GM23338 (cell line): ENCODE measurements at regions not wholly inside any gene's neighbourhood (a gene's known extent, or its start where the extent isn't known, plus 50 kb on each side); places are given as distances from the start of the nearest gene placed in this dataset.

Source experiments
- ATAC-seq: fragments of 200-7000 bp; cut with Tn5 transposase; 3 replicates; pipeline ENCODE4 v1.9.1; 2020
- DNase-seq: peaks from one replicate; pipeline ENCODE4 v3.0.0-alpha.2; 2015; ENCODE audit warnings: low spot score
- H2AFZ ChIP-seq: fragments of 200-600 bp; sonication (generic); 2 replicates; pipeline ENCODE4 v1.8.0; 2016; ENCODE audit warnings: antibody characterized with exemption, mild to moderate bottlenecking, moderate library complexity
- H3F3A ChIP-seq: fragments of 200-600 bp; sonication (generic); replicated peaks from 2 replicates; pipeline ENCODE4 v1.8.0; 2017; ENCODE audit warnings: antibody characterized with exemption, mixed run types, low read depth
- H3K27ac ChIP-seq: fragments of 200-600 bp; sonication (generic); 2 replicates; pipeline ENCODE4 v1.6.1; 2016; ENCODE audit warnings: low read depth
- H3K27me3 ChIP-seq: fragments of 200-600 bp; sonication (generic); 2 replicates; pipeline ENCODE4 v1.8.0; 2016; ENCODE audit warnings: mild to moderate bottlenecking, mixed run types, moderate library complexity; ENCODE audit not compliant: insufficient read depth
- H3K36me3 ChIP-seq: fragments of 200-600 bp; sonication (generic); 2 replicates; pipeline ENCODE4 v1.8.0; 2016; ENCODE audit warnings: mild to moderate bottlenecking; ENCODE audit not compliant: insufficient read depth
- H3K4me1 ChIP-seq: fragments of 200-600 bp; sonication (generic); 2 replicates; pipeline ENCODE4 v1.8.0; 2016; ENCODE audit warnings: mild to moderate bottlenecking, moderate library complexity; ENCODE audit not compliant: insufficient read depth
- H3K4me2 ChIP-seq: fragments of 200-600 bp; sonication (generic); 2 replicates; pipeline ENCODE4 v1.7.1; 2017; ENCODE audit warnings: mixed run types
- H3K4me3 ChIP-seq: fragments of 200-600 bp; sonication (generic); 2 replicates; pipeline ENCODE4 v1.6.1; 2016; ENCODE audit warnings: mixed run types
- H3K79me2 ChIP-seq: fragments of 200-600 bp; sonication (generic); replicated peaks from 2 replicates; pipeline ENCODE4 v1.8.0; 2017; ENCODE audit warnings: mild to moderate bottlenecking; ENCODE audit not compliant: insufficient read depth
- H3K9me2 ChIP-seq: fragments of 200-600 bp; sonication (generic); 2 replicates; pipeline ENCODE4 v1.8.0; 2017; ENCODE audit not compliant: insufficient read depth
- H4K20me1 ChIP-seq: fragments of 200-600 bp; sonication (generic); replicated peaks from 2 replicates; pipeline ENCODE4 v1.8.0; 2017; ENCODE audit warnings: mild to moderate bottlenecking; ENCODE audit not compliant: insufficient read depth
- H3K27ac Mint-ChIP-seq: 2 replicates; pipeline ENCODE4 v1.8.0; 2020; ENCODE audit warnings: inconsistent platforms, mild to moderate bottlenecking, moderate library complexity, mixed read lengths
- H3K27me3 Mint-ChIP-seq: 3 replicates; pipeline ENCODE4 v1.8.0; 2022; ENCODE audit warnings: low read depth, mild to moderate bottlenecking, moderate library complexity, mixed read lengths, inconsistent platforms; ENCODE audit not compliant: insufficient read depth, poor library complexity
- H3K36me3 Mint-ChIP-seq: 3 replicates; pipeline ENCODE4 v1.8.0; 2021; ENCODE audit warnings: low read depth, mild to moderate bottlenecking, inconsistent platforms, moderate library complexity, mixed read lengths
- H3K4me1 Mint-ChIP-seq: 3 replicates; pipeline ENCODE4 v1.8.0; 2020; ENCODE audit warnings: mild to moderate bottlenecking, inconsistent platforms, mixed read lengths
- H3K4me3 Mint-ChIP-seq: 3 replicates; pipeline ENCODE4 v1.8.0; 2021; ENCODE audit warnings: moderate library complexity, mild to moderate bottlenecking, inconsistent platforms, mixed read lengths
- H3K9me3 Mint-ChIP-seq: 3 replicates; pipeline ENCODE4 v1.8.0; 2020; ENCODE audit warnings: moderate library complexity, mild to moderate bottlenecking, inconsistent platforms, mixed read lengths
- CREB1 ChIP-seq: fragments of 250-450 bp; sonication (Bioruptor Pico); IDR thresholded peaks from 2 replicates; pipeline ENCODE4 v1.5.0; 2020; ENCODE audit warnings: low read depth, mild to moderate bottlenecking, moderate library complexity
- EZH2 ChIP-seq: fragments of 200-600 bp; sonication (generic); IDR thresholded peaks from one replicate; pipeline ENCODE4 v1.8.0; 2017; ENCODE audit warnings: antibody characterized with exemption, mild to moderate bottlenecking, low read depth; ENCODE audit not compliant: unreplicated experiment
- POLR2AphosphoS5 ChIP-seq: IDR thresholded peaks from 2 replicates; pipeline ENCODE4 v1.6.1; 2016; ENCODE audit warnings: antibody characterized with exemption, low read depth
- ZNF331 ChIP-seq: fragments of 250-450 bp; sonication (Bioruptor Pico); IDR thresholded peaks from 2 replicates; pipeline ENCODE4 v1.5.0; 2020; ENCODE audit warnings: low read depth, mild to moderate bottlenecking, moderate library complexity
- TF ChIP-seq, protein P1 (sequence below): fragments of 250-450 bp; sonication (Bioruptor Pico); IDR thresholded peaks from 2 replicates; pipeline ENCODE4 v1.5.0; 2020; ENCODE audit warnings: mild to moderate bottlenecking, moderate library complexity
- TF ChIP-seq, protein P2 (sequence below): IDR thresholded peaks from 2 replicates; pipeline ENCODE4 v1.6.1; 2016; ENCODE audit warnings: antibody characterized with exemption

DNA sequence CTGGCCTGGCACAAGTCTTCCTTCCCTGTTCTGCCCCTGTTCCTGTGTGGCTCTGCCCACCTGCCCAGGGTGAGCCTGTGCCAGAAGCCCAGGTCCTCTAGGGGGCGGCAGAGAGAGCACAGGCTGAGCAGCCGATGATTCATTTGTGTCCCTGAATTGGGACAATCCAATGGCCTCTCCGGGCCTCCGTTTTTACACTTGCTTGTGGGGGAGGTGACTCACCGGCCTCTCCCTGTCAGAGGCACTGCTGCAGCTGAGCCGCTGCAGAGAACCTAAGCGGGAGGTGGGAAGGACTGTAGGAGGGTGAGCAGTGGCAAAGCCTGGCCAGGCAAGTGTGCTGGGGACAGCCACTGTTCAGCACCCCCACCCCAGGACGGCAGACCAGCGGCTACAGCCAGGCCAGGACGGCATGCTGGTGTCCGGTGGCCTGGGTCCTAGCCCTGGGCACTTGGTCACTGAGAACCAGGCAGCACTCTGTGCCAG lies 65.2 kb upstream of the LMO1 start (continued):
- TF ChIP-seq, protein P1, sequence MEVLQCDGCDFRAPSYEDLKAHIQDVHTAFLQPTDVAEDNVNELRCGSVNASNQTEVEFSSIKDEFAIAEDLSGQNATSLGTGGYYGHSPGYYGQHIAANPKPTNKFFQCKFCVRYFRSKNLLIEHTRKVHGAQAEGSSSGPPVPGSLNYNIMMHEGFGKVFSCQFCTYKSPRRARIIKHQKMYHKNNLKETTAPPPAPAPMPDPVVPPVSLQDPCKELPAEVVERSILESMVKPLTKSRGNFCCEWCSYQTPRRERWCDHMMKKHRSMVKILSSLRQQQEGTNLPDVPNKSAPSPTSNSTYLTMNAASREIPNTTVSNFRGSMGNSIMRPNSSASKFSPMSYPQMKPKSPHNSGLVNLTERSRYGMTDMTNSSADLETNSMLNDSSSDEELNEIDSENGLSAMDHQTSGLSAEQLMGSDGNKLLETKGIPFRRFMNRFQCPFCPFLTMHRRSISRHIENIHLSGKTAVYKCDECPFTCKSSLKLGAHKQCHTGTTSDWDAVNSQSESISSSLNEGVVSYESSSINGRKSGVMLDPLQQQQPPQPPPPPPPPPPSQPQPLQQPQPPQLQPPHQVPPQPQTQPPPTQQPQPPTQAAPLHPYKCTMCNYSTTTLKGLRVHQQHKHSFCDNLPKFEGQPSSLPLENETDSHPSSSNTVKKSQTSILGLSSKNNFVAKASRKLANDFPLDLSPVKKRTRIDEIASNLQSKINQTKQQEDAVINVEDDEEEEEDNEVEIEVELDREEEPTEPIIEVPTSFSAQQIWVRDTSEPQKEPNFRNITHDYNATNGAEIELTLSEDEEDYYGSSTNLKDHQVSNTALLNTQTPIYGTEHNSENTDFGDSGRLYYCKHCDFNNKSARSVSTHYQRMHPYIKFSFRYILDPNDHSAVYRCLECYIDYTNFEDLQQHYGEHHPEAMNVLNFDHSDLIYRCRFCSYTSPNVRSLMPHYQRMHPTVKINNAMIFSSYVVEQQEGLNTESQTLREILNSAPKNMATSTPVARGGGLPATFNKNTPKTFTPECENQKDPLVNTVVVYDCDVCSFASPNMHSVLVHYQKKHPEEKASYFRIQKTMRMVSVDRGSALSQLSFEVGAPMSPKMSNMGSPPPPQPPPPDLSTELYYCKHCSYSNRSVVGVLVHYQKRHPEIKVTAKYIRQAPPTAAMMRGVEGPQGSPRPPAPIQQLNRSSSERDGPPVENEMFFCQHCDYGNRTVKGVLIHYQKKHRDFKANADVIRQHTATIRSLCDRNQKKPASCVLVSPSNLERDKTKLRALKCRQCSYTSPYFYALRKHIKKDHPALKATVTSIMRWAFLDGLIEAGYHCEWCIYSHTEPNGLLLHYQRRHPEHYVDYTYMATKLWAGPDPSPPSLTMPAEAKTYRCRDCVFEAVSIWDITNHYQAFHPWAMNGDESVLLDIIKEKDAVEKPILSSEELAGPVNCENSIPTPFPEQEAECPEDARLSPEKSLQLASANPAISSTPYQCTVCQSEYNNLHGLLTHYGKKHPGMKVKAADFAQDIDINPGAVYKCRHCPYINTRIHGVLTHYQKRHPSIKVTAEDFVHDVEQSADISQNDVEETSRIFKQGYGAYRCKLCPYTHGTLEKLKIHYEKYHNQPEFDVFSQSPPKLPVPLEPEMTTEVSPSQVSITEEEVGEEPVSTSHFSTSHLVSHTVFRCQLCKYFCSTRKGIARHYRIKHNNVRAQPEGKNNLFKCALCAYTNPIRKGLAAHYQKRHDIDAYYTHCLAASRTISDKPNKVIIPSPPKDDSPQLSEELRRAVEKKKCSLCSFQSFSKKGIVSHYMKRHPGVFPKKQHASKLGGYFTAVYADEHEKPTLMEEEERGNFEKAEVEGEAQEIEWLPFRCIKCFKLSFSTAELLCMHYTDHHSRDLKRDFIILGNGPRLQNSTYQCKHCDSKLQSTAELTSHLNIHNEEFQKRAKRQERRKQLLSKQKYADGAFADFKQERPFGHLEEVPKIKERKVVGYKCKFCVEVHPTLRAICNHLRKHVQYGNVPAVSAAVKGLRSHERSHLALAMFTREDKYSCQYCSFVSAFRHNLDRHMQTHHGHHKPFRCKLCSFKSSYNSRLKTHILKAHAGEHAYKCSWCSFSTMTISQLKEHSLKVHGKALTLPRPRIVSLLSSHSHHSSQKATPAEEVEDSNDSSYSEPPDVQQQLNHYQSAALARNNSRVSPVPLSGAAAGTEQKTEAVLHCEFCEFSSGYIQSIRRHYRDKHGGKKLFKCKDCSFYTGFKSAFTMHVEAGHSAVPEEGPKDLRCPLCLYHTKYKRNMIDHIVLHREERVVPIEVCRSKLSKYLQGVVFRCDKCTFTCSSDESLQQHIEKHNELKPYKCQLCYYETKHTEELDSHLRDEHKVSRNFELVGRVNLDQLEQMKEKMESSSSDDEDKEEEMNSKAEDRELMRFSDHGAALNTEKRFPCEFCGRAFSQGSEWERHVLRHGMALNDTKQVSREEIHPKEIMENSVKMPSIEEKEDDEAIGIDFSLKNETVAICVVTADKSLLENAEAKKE (CRISPR knock-in tag), result no peak
- TF ChIP-seq POLR2AphosphoS5 (no peak), CREB1 (CRISPR knock-in tag) (peak; percentile 29; the same call in 1 of the 2 replicates), ZNF331 (CRISPR knock-in tag) (no peak)
- TF ChIP-seq, protein P2, sequence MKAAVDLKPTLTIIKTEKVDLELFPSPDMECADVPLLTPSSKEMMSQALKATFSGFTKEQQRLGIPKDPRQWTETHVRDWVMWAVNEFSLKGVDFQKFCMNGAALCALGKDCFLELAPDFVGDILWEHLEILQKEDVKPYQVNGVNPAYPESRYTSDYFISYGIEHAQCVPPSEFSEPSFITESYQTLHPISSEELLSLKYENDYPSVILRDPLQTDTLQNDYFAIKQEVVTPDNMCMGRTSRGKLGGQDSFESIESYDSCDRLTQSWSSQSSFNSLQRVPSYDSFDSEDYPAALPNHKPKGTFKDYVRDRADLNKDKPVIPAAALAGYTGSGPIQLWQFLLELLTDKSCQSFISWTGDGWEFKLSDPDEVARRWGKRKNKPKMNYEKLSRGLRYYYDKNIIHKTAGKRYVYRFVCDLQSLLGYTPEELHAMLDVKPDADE, result no peak

GRCh38 chr11:8328231-8328794 lies 64.6 kb upstream of the LMO1 start:
- Histone ChIP-seq H3K79me2 (no peaks in the 10 kb centered on the region), H3K9me2 (no peaks in the 10 kb centered on the region), H3F3A (no peaks in the 10 kb centered on the region), H3K4me1 (peaks cover 30% of the 10 kb centered on the region; the same call in 1 of the 2 replicates), H3K27me3 (no peaks in the 10 kb centered on the region), H3K36me3 (no peaks in the 10 kb centered on the region), H3K4me3 (no peak overlapping the region), H3K27ac (no peak overlapping the region), H4K20me1 (no peaks in the 10 kb centered on the region), H3K4me2 (0 out of 2 replicates have a peak overlapping the region, but pooled peaks have one; percentile 32), H2AFZ (no peak overlapping the region)
- H3K4me1 Mint-ChIP-seq, result peaks cover 42% of the 10 kb centered on the region
- DNase-seq (no peak), ATAC-seq (peak; percentile 4; the same call in 2 of the 3 replicates)
- H3K9me3 Mint-ChIP-seq, result no peaks in the 10 kb centered on the region
- H3K36me3 Mint-ChIP-seq, result no peaks in the 10 kb centered on the region
- peak overlapping the region; percentile 75; the same call in 1 of the 2 replicates for H3K27ac Mint-ChIP-seq
- H3K27me3 Mint-ChIP-seq, result peaks cover 12% of the 10 kb centered on the region
- H3K4me3 Mint-ChIP-seq, result no peak overlapping the region
- TF ChIP-seq EZH2, result no peak
- TF ChIP-seq, protein P1 (CRISPR knock-in tag), result no peak
